HepG2 (cell line): ENCODE measurements at regions not wholly inside any gene's neighbourhood (a gene's known extent, or its start where the extent isn't known, plus 50 kb on each side); places are given as distances from the start of the nearest gene placed in this dataset.

Experiments
- ATAC-seq: fragments of 200-7000 bp; cut with Tn5 transposase; 3 replicates; pipeline ENCODE4 v1.9.1; 2020; ENCODE audit warnings: mild to moderate bottlenecking, moderate library complexity
- BruUV-seq: library from RNA; stranded (reverse); fragments of 400-500 nt; replicated peaks from 2 replicates; lab custom pipeline; 2021; lab: Mats Ljungman, UMichigan
- CTCF ChIA-PET: fragments of 300-600 bp; formaldehyde crosslinking; extraction: SDS; loops from one replicate; lab custom pipeline; 2021; ENCODE audit warnings: low total read pairs, inconsistent platforms, low intra/inter-chr PET ratio; lab: Yijun Ruan, JAX
- POLR2A ChIA-PET: fragments of 350-600 bp; sonication (Branson Sonifier 250); formaldehyde crosslinking; loops from one replicate; lab custom pipeline; 2020; ENCODE audit warnings: antibody characterized with exemption, inconsistent platforms; lab: Yijun Ruan, JAX
- DNase-seq: peaks from one replicate; pipeline ENCODE4 v3.0.0-alpha.2; 2015; ENCODE audit warnings: low spot score
- FAIRE-seq: peaks from 3 replicates; lab custom pipeline; 2011; peaks lifted over from hg19 to GRCh38; lab: Jason Lieb, UNC
- H2AFZ ChIP-seq: one replicate; pipeline ENCODE4 v1.6.1; 2011; ENCODE audit warnings: low read length, inconsistent platforms
- H3K27ac ChIP-seq: fragments of 300-600 bp; 3 replicates; pipeline ENCODE4 v1.8.0; 2011; ENCODE audit warnings: mixed run types, mild to moderate bottlenecking, mixed read lengths, low read length, inconsistent platforms; ENCODE audit not compliant: insufficient read depth; ENCODE audit errors: extremely low read length
- H3K27me3 ChIP-seq, 2 experiments: fragments of 200-600 bp in 1 of 2; 2 replicates in 1 of 2; 3 replicates in 1 of 2; pipeline versions ENCODE4 v1.6.0 to v1.8.0; 2011; ENCODE audit warnings: low read length in 2 of 2, mild to moderate bottlenecking in 2 of 2, moderate library complexity in 2 of 2, inconsistent platforms in 1 of 2; ENCODE audit not compliant: insufficient read depth in 2 of 2, control insufficient read depth in 1 of 2
- H3K36me3 ChIP-seq, 2 experiments: fragments of 200-600 bp in 1 of 2; replicated peaks in 1 of 2; 2 replicates in 1 of 2; 3 replicates in 1 of 2; pipeline versions ENCODE4 v1.5.1 to v1.8.0; 2011; ENCODE audit warnings: low read length in 2 of 2, inconsistent platforms in 1 of 2; ENCODE audit not compliant: insufficient read depth in 2 of 2, control insufficient read depth in 1 of 2
- H3K4me1 ChIP-seq: 2 replicates; pipeline ENCODE4 v1.5.1; 2012; ENCODE audit warnings: low read length, inconsistent platforms; ENCODE audit not compliant: insufficient read depth
- H3K4me2 ChIP-seq: 2 replicates; pipeline ENCODE4 v1.6.0; 2011; ENCODE audit warnings: low read depth, low read length, inconsistent platforms
- H3K4me3 ChIP-seq, 3 experiments: fragments of 200-600 bp in 1 of 3; sonication (generic), shearing (Covaris generic) in 1 of 3; replicated peaks in 1 of 3; 2 replicates each; pipeline ENCODE4 v1.5.1; 2011 to 2016; ENCODE audit warnings: low read length in 3 of 3, inconsistent platforms in 2 of 3, low read depth in 2 of 3, mild to moderate bottlenecking in 2 of 3, control low read depth in 1 of 3, mixed read lengths in 1 of 3; ENCODE audit not compliant: insufficient read depth in 1 of 3
- H3K79me2 ChIP-seq: one replicate; pipeline ENCODE4 v1.6.1; 2011; ENCODE audit warnings: low read length, inconsistent platforms; ENCODE audit not compliant: insufficient read depth
- H3K9ac ChIP-seq: 2 replicates; pipeline ENCODE4 v1.6.0; 2011; ENCODE audit warnings: mild to moderate bottlenecking, low read depth, low read length, inconsistent platforms; ENCODE audit not compliant: insufficient read depth
- H3K9me3 ChIP-seq: 2 replicates; pipeline ENCODE4 v1.5.1; 2012; ENCODE audit warnings: mild to moderate bottlenecking, low read length
- H4K20me1 ChIP-seq: 2 replicates; pipeline ENCODE4 v1.6.0; 2011; ENCODE audit warnings: inconsistent platforms, mild to moderate bottlenecking, low read length, moderate library complexity; ENCODE audit not compliant: insufficient read depth
- GZF1 ChIP-seq: sonication (generic); formaldehyde crosslinking; IDR thresholded peaks from 2 replicates; pipeline ENCODE4 v1.5.1; 2020; ENCODE audit warnings: mild to moderate bottlenecking, missing genetic modification reagents
- MLXIP ChIP-seq: sonication (generic); formaldehyde crosslinking; IDR thresholded peaks from 2 replicates; pipeline ENCODE4 v1.9.0; 2021; ENCODE audit warnings: missing genetic modification reagents, borderline replicate concordance
- MYPOP ChIP-seq: sonication (generic); formaldehyde crosslinking; IDR thresholded peaks from 2 replicates; pipeline ENCODE4 v1.8.1; 2023; ENCODE audit warnings: mild to moderate bottlenecking, moderate library complexity, missing genetic modification reagents
- NAIF1 ChIP-seq: sonication (generic); formaldehyde crosslinking; IDR thresholded peaks from 2 replicates; pipeline ENCODE4 v1.5.0; 2020; ENCODE audit warnings: mild to moderate bottlenecking, missing genetic modification reagents, borderline replicate concordance
- NFYB ChIP-seq: sonication (generic); formaldehyde crosslinking; IDR thresholded peaks from 2 replicates; pipeline ENCODE4 v1.4.0; 2020; ENCODE audit warnings: missing genetic modification reagents
- RAD51 ChIP-seq: fragments of 450-650 bp; IDR thresholded peaks from 2 replicates; pipeline ENCODE4 v1.6.1; 2016; ENCODE audit warnings: borderline replicate concordance
- RBFOX2 ChIP-seq: fragments of 200-400 bp; formaldehyde crosslinking; IDR thresholded peaks from 2 replicates; pipeline ENCODE4 v1.6.1; 2017; ENCODE audit warnings: low read depth, mild to moderate bottlenecking, low read length
- SNRNP70 ChIP-seq: fragments of 200-400 bp; formaldehyde crosslinking; IDR thresholded peaks from 2 replicates; pipeline ENCODE4 v1.6.1; 2017; ENCODE audit warnings: mild to moderate bottlenecking, low read depth, low read length, moderate library complexity
- SRSF1 ChIP-seq: fragments of 200-400 bp; formaldehyde crosslinking; optimal IDR thresholded peaks from 2 replicates; pipeline ENCODE3; 2017; ENCODE audit warnings: mild to moderate bottlenecking, low read depth, low read length, moderate library complexity
- SRSF9 ChIP-seq: fragments of 200-400 bp; formaldehyde crosslinking; IDR thresholded peaks from 2 replicates; pipeline ENCODE4 v1.6.1; 2018; ENCODE audit warnings: borderline replicate concordance, mild to moderate bottlenecking, low read depth, low read length; ENCODE audit not compliant: insufficient read depth, poor library complexity, severe bottlenecking
- SRY ChIP-seq: sonication (generic); formaldehyde crosslinking; IDR thresholded peaks from 2 replicates; pipeline ENCODE4 v1.8.0; 2022; ENCODE audit warnings: mild to moderate bottlenecking, missing genetic modification reagents
- TBX3 ChIP-seq: fragments of 450-650 bp; IDR thresholded peaks from 2 replicates; pipeline ENCODE4 v1.6.1; 2017; ENCODE audit warnings: antibody characterized with exemption, mild to moderate bottlenecking, inconsistent platforms, borderline replicate concordance
- WIZ ChIP-seq: sonication (generic); formaldehyde crosslinking; IDR thresholded peaks from 2 replicates; pipeline ENCODE4 v1.5.1; 2020; ENCODE audit warnings: mild to moderate bottlenecking, missing genetic modification reagents
- ZMAT3 ChIP-seq: sonication (generic); formaldehyde crosslinking; conservative IDR thresholded peaks from 2 replicates; pipeline ENCODE4 v1.7.0; 2021; ENCODE audit warnings: missing genetic modification reagents
- ZMYM4 ChIP-seq: sonication (generic); formaldehyde crosslinking; IDR thresholded peaks from 2 replicates; pipeline ENCODE4 v1.8.1; 2023; ENCODE audit warnings: mild to moderate bottlenecking, missing genetic modification reagents
- ZNF224 ChIP-seq: sonication (generic); formaldehyde crosslinking; IDR thresholded peaks from 2 replicates; pipeline ENCODE4 v1.5.0; 2020; ENCODE audit warnings: mild to moderate bottlenecking, missing genetic modification reagents
- ZNF333 ChIP-seq: sonication (generic); formaldehyde crosslinking; IDR thresholded peaks from 2 replicates; pipeline ENCODE4 v1.4.0; 2020; ENCODE audit warnings: mild to moderate bottlenecking, missing genetic modification reagents, borderline replicate concordance
- ZNF768 ChIP-seq: sonication (generic); formaldehyde crosslinking; IDR thresholded peaks from 2 replicates; pipeline ENCODE4 v1.4.0; 2020; ENCODE audit warnings: missing genetic modification reagents
- WGBS: methylation state at CpG from one replicate; pipeline ENCODE4 v1.1.6; 2017; ENCODE audit warnings: low lambda C conversion rate; 5-methylcytosine and 5-hydroxymethylcytosine counted together
- in situ Hi-C: cut with HindIII; loops from 2 replicates; pipeline ENCODE4 v1.10.0; 2017; ENCODE audit warnings: low pct_unique_long_range_greater_than_20kb; ENCODE audit not compliant: extremely low pct_ligation_motif_present
- intact Hi-C: fragments of 100-400 bp; cut with micrococcal nuclease; formaldehyde crosslinking; loops from one replicate; pipeline ENCODE4 v1.10.0; 2022; ENCODE audit not compliant: unreplicated experiment

GRCh38 chr4:155566354-155566753 lies 100.3 kb upstream of the GUCY1A1 start:
- ChIA-PET CTCF (no interaction called here), POLR2A (no interaction called here)
- intact Hi-C loops = no loop called here
- Histone ChIP-seq H3K4me1 (no peaks in the 10 kb centered on the region), H3K27me3 (no peaks in the 10 kb centered on the region), H3K36me3 (no peaks in the 10 kb centered on the region), H3K9me3 (no peaks in the 10 kb centered on the region), H3K4me2 (no peak overlapping the region), H3K4me3 (no peak overlapping the region), H3K27ac (no peak overlapping the region), H2AFZ (no peak overlapping the region), H3K9ac (no peak overlapping the region), H4K20me1 (no peaks in the 10 kb centered on the region), H3K79me2 (no peaks in the 10 kb centered on the region)
- FAIRE-seq (no peak), ATAC-seq (no peak), DNase-seq (no peak)
- 100% methylated on average over 1 of the region's 1 CpG for WGBS
- TF ChIP-seq TBX3 (no peak), NAIF1 (CRISPR knock-in tag) (no peak), SRSF1 (no peak), SNRNP70 (no peak), ZMYM4 (no peak), WIZ (CRISPR knock-in tag) (no peak), ZMAT3 (CRISPR knock-in tag) (no peak), GZF1 (CRISPR knock-in tag) (no peak)
- no TSS peak for BruUV-seq
- in situ Hi-C loops = no loop called here

- BruUV-seq = no TSS peak
- Histone ChIP-seq H4K20me1 (no peaks in the 10 kb centered on the region), H3K9ac (no peak overlapping the region), H3K36me3 (no peaks in the 10 kb centered on the region), H3K4me3 (no peak overlapping the region), H3K9me3 (no peaks in the 10 kb centered on the region), H3K27me3 (no peaks in the 10 kb centered on the region), H3K79me2 (no peaks in the 10 kb centered on the region), H2AFZ (no peak overlapping the region), H3K27ac (no peak overlapping the region), H3K4me2 (no peak overlapping the region), H3K4me1 (no peaks in the 10 kb centered on the region)
- intact Hi-C loops = no loop called here
- 0% methylated on average over 2 of the region's 2 CpGs for WGBS
- POLR2A ChIA-PET = no interaction called here
- FAIRE-seq (no peak), ATAC-seq (no peak), DNase-seq (no peak)
- CTCF ChIA-PET = no interaction called here
- in situ Hi-C loops = no loop called here
- TF ChIP-seq SRSF9 (no peak), SRY (CRISPR knock-in tag) (no peak), ZNF224 (no peak), RBFOX2 (no peak), RAD51 (no peak), MLXIP (no peak), ZNF333 (CRISPR knock-in tag) (no peak), NFYB (no peak), ZNF768 (CRISPR knock-in tag) (no peak), MYPOP (CRISPR knock-in tag) (no peak)
These were observed 100.9 kb upstream of the GUCY1A1 start for GRCh38 chr4:155565776-155566175.
